ENCODE measurements at regions not wholly inside any gene's neighbourhood (a gene's known extent, or its start where the extent isn't known, plus 50 kb on each side); places are given as distances from the start of the nearest gene placed in this dataset.

DNA sequence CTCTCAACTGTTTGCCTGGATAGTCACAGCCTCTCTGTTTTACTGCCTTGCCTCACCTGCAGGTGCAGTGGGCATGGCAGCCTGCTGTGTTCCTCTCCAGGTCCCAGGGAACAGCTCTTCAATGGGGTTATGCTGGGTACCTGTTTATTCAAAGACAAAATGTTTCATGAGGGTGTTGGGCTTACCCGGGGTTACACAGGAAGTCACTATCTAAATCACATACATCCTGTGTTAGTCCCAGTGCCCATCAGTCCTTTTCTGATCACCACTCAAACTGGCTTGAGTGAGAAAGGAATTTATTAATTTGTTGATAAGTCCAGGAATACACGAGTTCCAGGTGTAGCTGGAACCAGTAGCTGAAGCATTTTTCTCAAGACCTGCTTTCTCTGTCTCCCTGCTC lies 1503.6 kb upstream of the TMEM132C start:
- TF ChIP-seq, protein P1, sequence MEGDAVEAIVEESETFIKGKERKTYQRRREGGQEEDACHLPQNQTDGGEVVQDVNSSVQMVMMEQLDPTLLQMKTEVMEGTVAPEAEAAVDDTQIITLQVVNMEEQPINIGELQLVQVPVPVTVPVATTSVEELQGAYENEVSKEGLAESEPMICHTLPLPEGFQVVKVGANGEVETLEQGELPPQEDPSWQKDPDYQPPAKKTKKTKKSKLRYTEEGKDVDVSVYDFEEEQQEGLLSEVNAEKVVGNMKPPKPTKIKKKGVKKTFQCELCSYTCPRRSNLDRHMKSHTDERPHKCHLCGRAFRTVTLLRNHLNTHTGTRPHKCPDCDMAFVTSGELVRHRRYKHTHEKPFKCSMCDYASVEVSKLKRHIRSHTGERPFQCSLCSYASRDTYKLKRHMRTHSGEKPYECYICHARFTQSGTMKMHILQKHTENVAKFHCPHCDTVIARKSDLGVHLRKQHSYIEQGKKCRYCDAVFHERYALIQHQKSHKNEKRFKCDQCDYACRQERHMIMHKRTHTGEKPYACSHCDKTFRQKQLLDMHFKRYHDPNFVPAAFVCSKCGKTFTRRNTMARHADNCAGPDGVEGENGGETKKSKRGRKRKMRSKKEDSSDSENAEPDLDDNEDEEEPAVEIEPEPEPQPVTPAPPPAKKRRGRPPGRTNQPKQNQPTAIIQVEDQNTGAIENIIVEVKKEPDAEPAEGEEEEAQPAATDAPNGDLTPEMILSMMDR (IDR thresholded peaks at IDR 0.05 in 4 of 5, conservative IDR thresholded peaks at IDR 0.05 in 1 of 5), result no peak
- no peak for TF ChIP-seq POLR2A (IDR thresholded peaks at IDR 0.05)

Measured in gastrocnemius medialis (tissue), 4 donors.